GM23338 (cell line): ENCODE measurements at regions not wholly inside any gene's neighbourhood (a gene's known extent, or its start where the extent isn't known, plus 50 kb on each side); places are given as distances from the start of the nearest gene placed in this dataset.

Source experiments
- ATAC-seq: fragments of 200-7000 bp; cut with Tn5 transposase; 3 replicates; pipeline ENCODE4 v1.9.1; 2020
- DNase-seq: peaks from one replicate; pipeline ENCODE4 v3.0.0-alpha.2; 2015; ENCODE audit warnings: low spot score
- H2AFZ ChIP-seq: fragments of 200-600 bp; sonication (generic); 2 replicates; pipeline ENCODE4 v1.8.0; 2016; ENCODE audit warnings: antibody characterized with exemption, mild to moderate bottlenecking, moderate library complexity
- H3F3A ChIP-seq: fragments of 200-600 bp; sonication (generic); replicated peaks from 2 replicates; pipeline ENCODE4 v1.8.0; 2017; ENCODE audit warnings: antibody characterized with exemption, mixed run types, low read depth
- H3K27ac ChIP-seq: fragments of 200-600 bp; sonication (generic); 2 replicates; pipeline ENCODE4 v1.6.1; 2016; ENCODE audit warnings: low read depth
- H3K27me3 ChIP-seq: fragments of 200-600 bp; sonication (generic); 2 replicates; pipeline ENCODE4 v1.8.0; 2016; ENCODE audit warnings: mild to moderate bottlenecking, mixed run types, moderate library complexity; ENCODE audit not compliant: insufficient read depth
- H3K36me3 ChIP-seq: fragments of 200-600 bp; sonication (generic); 2 replicates; pipeline ENCODE4 v1.8.0; 2016; ENCODE audit warnings: mild to moderate bottlenecking; ENCODE audit not compliant: insufficient read depth
- H3K4me1 ChIP-seq: fragments of 200-600 bp; sonication (generic); 2 replicates; pipeline ENCODE4 v1.8.0; 2016; ENCODE audit warnings: mild to moderate bottlenecking, moderate library complexity; ENCODE audit not compliant: insufficient read depth
- H3K4me2 ChIP-seq: fragments of 200-600 bp; sonication (generic); 2 replicates; pipeline ENCODE4 v1.7.1; 2017; ENCODE audit warnings: mixed run types
- H3K4me3 ChIP-seq: fragments of 200-600 bp; sonication (generic); 2 replicates; pipeline ENCODE4 v1.6.1; 2016; ENCODE audit warnings: mixed run types
- H3K79me2 ChIP-seq: fragments of 200-600 bp; sonication (generic); replicated peaks from 2 replicates; pipeline ENCODE4 v1.8.0; 2017; ENCODE audit warnings: mild to moderate bottlenecking; ENCODE audit not compliant: insufficient read depth
- H3K9me2 ChIP-seq: fragments of 200-600 bp; sonication (generic); 2 replicates; pipeline ENCODE4 v1.8.0; 2017; ENCODE audit not compliant: insufficient read depth
- H4K20me1 ChIP-seq: fragments of 200-600 bp; sonication (generic); replicated peaks from 2 replicates; pipeline ENCODE4 v1.8.0; 2017; ENCODE audit warnings: mild to moderate bottlenecking; ENCODE audit not compliant: insufficient read depth
- H3K27ac Mint-ChIP-seq: 2 replicates; pipeline ENCODE4 v1.8.0; 2020; ENCODE audit warnings: inconsistent platforms, mild to moderate bottlenecking, moderate library complexity, mixed read lengths
- H3K27me3 Mint-ChIP-seq: 3 replicates; pipeline ENCODE4 v1.8.0; 2022; ENCODE audit warnings: low read depth, mild to moderate bottlenecking, moderate library complexity, mixed read lengths, inconsistent platforms; ENCODE audit not compliant: insufficient read depth, poor library complexity
- H3K36me3 Mint-ChIP-seq: 3 replicates; pipeline ENCODE4 v1.8.0; 2021; ENCODE audit warnings: low read depth, mild to moderate bottlenecking, inconsistent platforms, moderate library complexity, mixed read lengths
- H3K4me1 Mint-ChIP-seq: 3 replicates; pipeline ENCODE4 v1.8.0; 2020; ENCODE audit warnings: mild to moderate bottlenecking, inconsistent platforms, mixed read lengths
- H3K4me3 Mint-ChIP-seq: 3 replicates; pipeline ENCODE4 v1.8.0; 2021; ENCODE audit warnings: moderate library complexity, mild to moderate bottlenecking, inconsistent platforms, mixed read lengths
- H3K9me3 Mint-ChIP-seq: 3 replicates; pipeline ENCODE4 v1.8.0; 2020; ENCODE audit warnings: moderate library complexity, mild to moderate bottlenecking, inconsistent platforms, mixed read lengths
- CREB1 ChIP-seq: fragments of 250-450 bp; sonication (Bioruptor Pico); IDR thresholded peaks from 2 replicates; pipeline ENCODE4 v1.5.0; 2020; ENCODE audit warnings: low read depth, mild to moderate bottlenecking, moderate library complexity
- EZH2 ChIP-seq: fragments of 200-600 bp; sonication (generic); IDR thresholded peaks from one replicate; pipeline ENCODE4 v1.8.0; 2017; ENCODE audit warnings: antibody characterized with exemption, mild to moderate bottlenecking, low read depth; ENCODE audit not compliant: unreplicated experiment
- EZH2phosphoT487 ChIP-seq: fragments of 200-600 bp; sonication (generic); IDR thresholded peaks from one replicate; pipeline ENCODE4 v1.8.1; 2018; ENCODE audit warnings: antibody characterized with exemption; ENCODE audit not compliant: unreplicated experiment
- JUNB ChIP-seq: IDR thresholded peaks from one replicate; pipeline ENCODE4 v1.6.1; 2016; ENCODE audit warnings: antibody characterized with exemption; ENCODE audit not compliant: unreplicated experiment
- NANOG ChIP-seq: IDR thresholded peaks from 2 replicates; pipeline ENCODE4 v1.6.1; 2016; ENCODE audit warnings: antibody characterized with exemption, borderline replicate concordance
- POLR2AphosphoS5 ChIP-seq: IDR thresholded peaks from 2 replicates; pipeline ENCODE4 v1.6.1; 2016; ENCODE audit warnings: antibody characterized with exemption, low read depth
- STAT1 ChIP-seq: IDR thresholded peaks from one replicate; pipeline ENCODE4 v1.6.1; 2016; ENCODE audit warnings: antibody characterized with exemption; ENCODE audit not compliant: unreplicated experiment
- ZNF114 ChIP-seq: fragments of 250-450 bp; sonication (Bioruptor Pico); IDR thresholded peaks from 2 replicates; pipeline ENCODE4 v1.5.0; 2020; ENCODE audit warnings: mild to moderate bottlenecking, moderate library complexity
- ZNF331 ChIP-seq: fragments of 250-450 bp; sonication (Bioruptor Pico); IDR thresholded peaks from 2 replicates; pipeline ENCODE4 v1.5.0; 2020; ENCODE audit warnings: low read depth, mild to moderate bottlenecking, moderate library complexity
- TF ChIP-seq, protein P1 (sequence below): fragments of 250-450 bp; sonication (Bioruptor Pico); IDR thresholded peaks from 2 replicates; pipeline ENCODE4 v1.5.0; 2020; ENCODE audit warnings: mild to moderate bottlenecking, moderate library complexity
- TF ChIP-seq, protein P2 (sequence below): IDR thresholded peaks from 2 replicates; pipeline ENCODE4 v1.6.1; 2016; ENCODE audit warnings: antibody characterized with exemption
- TF ChIP-seq, protein P3 (sequence below), 2 experiments: fragments of 200-600 bp in 1 of 2; sonication (generic) in 1 of 2; conservative IDR thresholded peaks; 2 replicates each; pipeline versions ENCODE4 v1.5.1 to v1.6.1; 2016 to 2017; ENCODE audit warnings: antibody characterized with exemption in 2 of 2, low read depth in 2 of 2, mild to moderate bottlenecking in 2 of 2, moderate library complexity in 1 of 2
- TF ChIP-seq, protein P4 (sequence below): IDR thresholded peaks from one replicate; pipeline ENCODE4 v1.6.1; 2018; ENCODE audit warnings: antibody characterized with exemption; ENCODE audit not compliant: unreplicated experiment

DNA sequence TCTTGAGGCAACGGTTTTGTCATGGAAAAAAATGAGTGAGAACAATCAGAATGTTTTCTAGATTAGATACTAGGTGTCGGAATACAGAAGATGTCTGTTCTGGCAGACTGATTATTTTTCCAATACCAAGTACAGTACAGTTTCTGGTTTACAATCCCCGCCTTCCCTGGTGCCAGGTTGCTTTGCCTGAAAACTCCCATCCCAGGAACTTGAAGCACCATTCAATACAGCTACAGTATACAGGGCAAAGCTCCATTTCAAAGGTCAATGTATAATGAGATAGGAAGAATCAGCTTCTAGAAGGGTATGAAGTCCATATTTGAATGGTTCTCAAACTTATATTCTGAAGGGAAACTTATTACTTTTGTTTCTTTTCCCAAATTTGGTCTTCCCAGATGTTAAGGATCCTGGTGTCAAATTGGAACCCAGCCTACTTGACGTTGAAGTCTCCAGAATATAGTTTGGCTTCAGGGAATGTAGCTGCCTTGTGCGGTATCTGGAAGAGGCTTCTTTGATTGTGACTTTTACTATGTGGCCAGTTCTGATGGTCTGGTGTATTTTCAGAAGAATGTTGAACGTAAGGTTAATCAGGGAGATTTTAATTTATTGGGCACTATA lies 238.0 kb upstream of the ATP2B1 start:
- H3K27ac ChIP-seq, result no peak overlapping the region
- Mint-ChIP-seq H3K36me3 (no peaks in the 10 kb centered on the region), H3K27me3 (no peaks in the 10 kb centered on the region), H3K9me3 (no peaks in the 10 kb centered on the region), H3K4me1 (peaks cover 35% of the 10 kb centered on the region), H3K4me3 (no peak overlapping the region), H3K27ac (no peak overlapping the region)
- no peak overlapping the region for H3K4me2 ChIP-seq
- no peaks in the 10 kb centered on the region for H3K36me3 ChIP-seq
- DNase-seq, result no peak
- no peak for ATAC-seq
- peaks cover 24% of the 10 kb centered on the region for H3K4me1 ChIP-seq
- H3K79me2 ChIP-seq, result no peaks in the 10 kb centered on the region
- H3K27me3 ChIP-seq, result no peaks in the 10 kb centered on the region
- TF ChIP-seq ZNF331 (no peak), EZH2phosphoT487 (no peak), STAT1 (no peak), POLR2AphosphoS5 (no peak), NANOG (no peak), EZH2 (no peak), CREB1 (CRISPR knock-in tag) (no peak), JUNB (no peak), ZNF114 (no peak)
- TF ChIP-seq, protein P1, sequence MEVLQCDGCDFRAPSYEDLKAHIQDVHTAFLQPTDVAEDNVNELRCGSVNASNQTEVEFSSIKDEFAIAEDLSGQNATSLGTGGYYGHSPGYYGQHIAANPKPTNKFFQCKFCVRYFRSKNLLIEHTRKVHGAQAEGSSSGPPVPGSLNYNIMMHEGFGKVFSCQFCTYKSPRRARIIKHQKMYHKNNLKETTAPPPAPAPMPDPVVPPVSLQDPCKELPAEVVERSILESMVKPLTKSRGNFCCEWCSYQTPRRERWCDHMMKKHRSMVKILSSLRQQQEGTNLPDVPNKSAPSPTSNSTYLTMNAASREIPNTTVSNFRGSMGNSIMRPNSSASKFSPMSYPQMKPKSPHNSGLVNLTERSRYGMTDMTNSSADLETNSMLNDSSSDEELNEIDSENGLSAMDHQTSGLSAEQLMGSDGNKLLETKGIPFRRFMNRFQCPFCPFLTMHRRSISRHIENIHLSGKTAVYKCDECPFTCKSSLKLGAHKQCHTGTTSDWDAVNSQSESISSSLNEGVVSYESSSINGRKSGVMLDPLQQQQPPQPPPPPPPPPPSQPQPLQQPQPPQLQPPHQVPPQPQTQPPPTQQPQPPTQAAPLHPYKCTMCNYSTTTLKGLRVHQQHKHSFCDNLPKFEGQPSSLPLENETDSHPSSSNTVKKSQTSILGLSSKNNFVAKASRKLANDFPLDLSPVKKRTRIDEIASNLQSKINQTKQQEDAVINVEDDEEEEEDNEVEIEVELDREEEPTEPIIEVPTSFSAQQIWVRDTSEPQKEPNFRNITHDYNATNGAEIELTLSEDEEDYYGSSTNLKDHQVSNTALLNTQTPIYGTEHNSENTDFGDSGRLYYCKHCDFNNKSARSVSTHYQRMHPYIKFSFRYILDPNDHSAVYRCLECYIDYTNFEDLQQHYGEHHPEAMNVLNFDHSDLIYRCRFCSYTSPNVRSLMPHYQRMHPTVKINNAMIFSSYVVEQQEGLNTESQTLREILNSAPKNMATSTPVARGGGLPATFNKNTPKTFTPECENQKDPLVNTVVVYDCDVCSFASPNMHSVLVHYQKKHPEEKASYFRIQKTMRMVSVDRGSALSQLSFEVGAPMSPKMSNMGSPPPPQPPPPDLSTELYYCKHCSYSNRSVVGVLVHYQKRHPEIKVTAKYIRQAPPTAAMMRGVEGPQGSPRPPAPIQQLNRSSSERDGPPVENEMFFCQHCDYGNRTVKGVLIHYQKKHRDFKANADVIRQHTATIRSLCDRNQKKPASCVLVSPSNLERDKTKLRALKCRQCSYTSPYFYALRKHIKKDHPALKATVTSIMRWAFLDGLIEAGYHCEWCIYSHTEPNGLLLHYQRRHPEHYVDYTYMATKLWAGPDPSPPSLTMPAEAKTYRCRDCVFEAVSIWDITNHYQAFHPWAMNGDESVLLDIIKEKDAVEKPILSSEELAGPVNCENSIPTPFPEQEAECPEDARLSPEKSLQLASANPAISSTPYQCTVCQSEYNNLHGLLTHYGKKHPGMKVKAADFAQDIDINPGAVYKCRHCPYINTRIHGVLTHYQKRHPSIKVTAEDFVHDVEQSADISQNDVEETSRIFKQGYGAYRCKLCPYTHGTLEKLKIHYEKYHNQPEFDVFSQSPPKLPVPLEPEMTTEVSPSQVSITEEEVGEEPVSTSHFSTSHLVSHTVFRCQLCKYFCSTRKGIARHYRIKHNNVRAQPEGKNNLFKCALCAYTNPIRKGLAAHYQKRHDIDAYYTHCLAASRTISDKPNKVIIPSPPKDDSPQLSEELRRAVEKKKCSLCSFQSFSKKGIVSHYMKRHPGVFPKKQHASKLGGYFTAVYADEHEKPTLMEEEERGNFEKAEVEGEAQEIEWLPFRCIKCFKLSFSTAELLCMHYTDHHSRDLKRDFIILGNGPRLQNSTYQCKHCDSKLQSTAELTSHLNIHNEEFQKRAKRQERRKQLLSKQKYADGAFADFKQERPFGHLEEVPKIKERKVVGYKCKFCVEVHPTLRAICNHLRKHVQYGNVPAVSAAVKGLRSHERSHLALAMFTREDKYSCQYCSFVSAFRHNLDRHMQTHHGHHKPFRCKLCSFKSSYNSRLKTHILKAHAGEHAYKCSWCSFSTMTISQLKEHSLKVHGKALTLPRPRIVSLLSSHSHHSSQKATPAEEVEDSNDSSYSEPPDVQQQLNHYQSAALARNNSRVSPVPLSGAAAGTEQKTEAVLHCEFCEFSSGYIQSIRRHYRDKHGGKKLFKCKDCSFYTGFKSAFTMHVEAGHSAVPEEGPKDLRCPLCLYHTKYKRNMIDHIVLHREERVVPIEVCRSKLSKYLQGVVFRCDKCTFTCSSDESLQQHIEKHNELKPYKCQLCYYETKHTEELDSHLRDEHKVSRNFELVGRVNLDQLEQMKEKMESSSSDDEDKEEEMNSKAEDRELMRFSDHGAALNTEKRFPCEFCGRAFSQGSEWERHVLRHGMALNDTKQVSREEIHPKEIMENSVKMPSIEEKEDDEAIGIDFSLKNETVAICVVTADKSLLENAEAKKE (CRISPR knock-in tag), result no peak
- TF ChIP-seq, protein P2, sequence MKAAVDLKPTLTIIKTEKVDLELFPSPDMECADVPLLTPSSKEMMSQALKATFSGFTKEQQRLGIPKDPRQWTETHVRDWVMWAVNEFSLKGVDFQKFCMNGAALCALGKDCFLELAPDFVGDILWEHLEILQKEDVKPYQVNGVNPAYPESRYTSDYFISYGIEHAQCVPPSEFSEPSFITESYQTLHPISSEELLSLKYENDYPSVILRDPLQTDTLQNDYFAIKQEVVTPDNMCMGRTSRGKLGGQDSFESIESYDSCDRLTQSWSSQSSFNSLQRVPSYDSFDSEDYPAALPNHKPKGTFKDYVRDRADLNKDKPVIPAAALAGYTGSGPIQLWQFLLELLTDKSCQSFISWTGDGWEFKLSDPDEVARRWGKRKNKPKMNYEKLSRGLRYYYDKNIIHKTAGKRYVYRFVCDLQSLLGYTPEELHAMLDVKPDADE, result no peak
- TF ChIP-seq, protein P3, sequence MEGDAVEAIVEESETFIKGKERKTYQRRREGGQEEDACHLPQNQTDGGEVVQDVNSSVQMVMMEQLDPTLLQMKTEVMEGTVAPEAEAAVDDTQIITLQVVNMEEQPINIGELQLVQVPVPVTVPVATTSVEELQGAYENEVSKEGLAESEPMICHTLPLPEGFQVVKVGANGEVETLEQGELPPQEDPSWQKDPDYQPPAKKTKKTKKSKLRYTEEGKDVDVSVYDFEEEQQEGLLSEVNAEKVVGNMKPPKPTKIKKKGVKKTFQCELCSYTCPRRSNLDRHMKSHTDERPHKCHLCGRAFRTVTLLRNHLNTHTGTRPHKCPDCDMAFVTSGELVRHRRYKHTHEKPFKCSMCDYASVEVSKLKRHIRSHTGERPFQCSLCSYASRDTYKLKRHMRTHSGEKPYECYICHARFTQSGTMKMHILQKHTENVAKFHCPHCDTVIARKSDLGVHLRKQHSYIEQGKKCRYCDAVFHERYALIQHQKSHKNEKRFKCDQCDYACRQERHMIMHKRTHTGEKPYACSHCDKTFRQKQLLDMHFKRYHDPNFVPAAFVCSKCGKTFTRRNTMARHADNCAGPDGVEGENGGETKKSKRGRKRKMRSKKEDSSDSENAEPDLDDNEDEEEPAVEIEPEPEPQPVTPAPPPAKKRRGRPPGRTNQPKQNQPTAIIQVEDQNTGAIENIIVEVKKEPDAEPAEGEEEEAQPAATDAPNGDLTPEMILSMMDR (conservative IDR thresholded peaks at IDR 0.05; ENCODE audit: low read depth in 2 of 2), result no peak
- TF ChIP-seq, protein P4, sequence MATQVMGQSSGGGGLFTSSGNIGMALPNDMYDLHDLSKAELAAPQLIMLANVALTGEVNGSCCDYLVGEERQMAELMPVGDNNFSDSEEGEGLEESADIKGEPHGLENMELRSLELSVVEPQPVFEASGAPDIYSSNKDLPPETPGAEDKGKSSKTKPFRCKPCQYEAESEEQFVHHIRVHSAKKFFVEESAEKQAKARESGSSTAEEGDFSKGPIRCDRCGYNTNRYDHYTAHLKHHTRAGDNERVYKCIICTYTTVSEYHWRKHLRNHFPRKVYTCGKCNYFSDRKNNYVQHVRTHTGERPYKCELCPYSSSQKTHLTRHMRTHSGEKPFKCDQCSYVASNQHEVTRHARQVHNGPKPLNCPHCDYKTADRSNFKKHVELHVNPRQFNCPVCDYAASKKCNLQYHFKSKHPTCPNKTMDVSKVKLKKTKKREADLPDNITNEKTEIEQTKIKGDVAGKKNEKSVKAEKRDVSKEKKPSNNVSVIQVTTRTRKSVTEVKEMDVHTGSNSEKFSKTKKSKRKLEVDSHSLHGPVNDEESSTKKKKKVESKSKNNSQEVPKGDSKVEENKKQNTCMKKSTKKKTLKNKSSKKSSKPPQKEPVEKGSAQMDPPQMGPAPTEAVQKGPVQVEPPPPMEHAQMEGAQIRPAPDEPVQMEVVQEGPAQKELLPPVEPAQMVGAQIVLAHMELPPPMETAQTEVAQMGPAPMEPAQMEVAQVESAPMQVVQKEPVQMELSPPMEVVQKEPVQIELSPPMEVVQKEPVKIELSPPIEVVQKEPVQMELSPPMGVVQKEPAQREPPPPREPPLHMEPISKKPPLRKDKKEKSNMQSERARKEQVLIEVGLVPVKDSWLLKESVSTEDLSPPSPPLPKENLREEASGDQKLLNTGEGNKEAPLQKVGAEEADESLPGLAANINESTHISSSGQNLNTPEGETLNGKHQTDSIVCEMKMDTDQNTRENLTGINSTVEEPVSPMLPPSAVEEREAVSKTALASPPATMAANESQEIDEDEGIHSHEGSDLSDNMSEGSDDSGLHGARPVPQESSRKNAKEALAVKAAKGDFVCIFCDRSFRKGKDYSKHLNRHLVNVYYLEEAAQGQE, result no peak
- H4K20me1 ChIP-seq, result no peaks in the 10 kb centered on the region
- no peak overlapping the region for H3K4me3 ChIP-seq
- H2AFZ ChIP-seq, result no peak overlapping the region
- no peaks in the 10 kb centered on the region for H3K9me2 ChIP-seq
- H3F3A ChIP-seq, result no peaks in the 10 kb centered on the region
